ENCODE measurements at regions not wholly inside any gene's neighbourhood (a gene's known extent, or its start where the extent isn't known, plus 50 kb on each side); places are given as distances from the start of the nearest gene placed in this dataset.

DNA sequence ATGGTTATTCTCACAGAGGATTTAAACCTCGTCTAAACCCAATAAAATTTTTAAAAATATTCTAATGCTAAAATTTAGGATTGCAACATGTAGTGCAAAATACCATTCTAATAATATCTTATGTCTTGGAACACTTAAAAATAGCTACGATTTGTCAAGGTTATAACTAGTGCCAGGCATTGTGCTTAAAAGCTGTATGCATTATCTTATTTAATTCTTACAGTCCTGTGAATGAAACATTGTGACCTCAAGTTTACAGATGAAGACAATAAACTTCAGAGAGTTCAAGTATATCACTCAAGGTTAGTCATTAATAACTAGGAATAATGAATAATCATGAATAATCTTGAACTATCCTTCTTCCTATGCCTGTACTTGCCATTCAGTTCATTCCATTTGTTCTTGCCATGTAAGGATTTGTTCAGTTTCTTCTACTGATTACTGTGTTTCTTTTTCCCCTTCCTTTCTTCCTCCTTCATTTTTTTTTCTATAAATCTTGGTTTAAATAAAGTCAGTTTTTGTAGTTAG, 897.6 kb upstream of the NR2F2 start:
- H4K8ac ChIP-seq (ENCODE audit: low read depth, low read length): no peak overlapping the region
- no peaks in the 10 kb centered on the region for H3K27me3 ChIP-seq (ENCODE audit: insufficient read depth, low read length)
- no peak overlapping the region for H2BK5ac ChIP-seq (ENCODE audit: low read depth, low read length, poor library complexity)
- H2AK5ac ChIP-seq (ENCODE audit: low read length): no peak overlapping the region
- H3K79me1 ChIP-seq (ENCODE audit: low read length): peaks cover 4% of the 10 kb centered on the region
- no CpG with 5 or more reads among the region's 2 CpGs for WGBS (ENCODE audit: extremely low coverage, insufficient coverage, insufficient read length)
- no peak overlapping the region for H3K9ac ChIP-seq (ENCODE audit: low read length)
- no peaks in the 10 kb centered on the region for H3K4me1 ChIP-seq (ENCODE audit: control insufficient read depth in 1 of 2, insufficient read depth in 2 of 2, low read length in 2 of 2)
- no peak overlapping the region for H3K4me2 ChIP-seq (ENCODE audit: low read length)
- no peak overlapping the region for H3K18ac ChIP-seq (ENCODE audit: low read length)
- no peaks in the 10 kb centered on the region for H3K9me3 ChIP-seq (ENCODE audit: insufficient read depth, low read depth, low read length)
- no peak overlapping the region for H2BK12ac ChIP-seq (ENCODE audit: low read length)
- no peak overlapping the region for H3K27ac ChIP-seq (ENCODE audit: low read depth, low read length)
- no peak overlapping the region for H4K12ac ChIP-seq (ENCODE audit: low read depth, low read length)
- H3K23ac ChIP-seq (ENCODE audit: low read length): no peak overlapping the region
- H2AFZ ChIP-seq (ENCODE audit: insufficient read depth, low read length, poor library complexity): no peak overlapping the region
- no peak overlapping the region for H4K91ac ChIP-seq (ENCODE audit: low read depth, low read length)
- H3K4ac ChIP-seq (ENCODE audit: low read depth, low read length): no peak overlapping the region
- no peak for DNase-seq
- no peaks in the 10 kb centered on the region for H3K36me3 ChIP-seq (ENCODE audit: control insufficient read depth in 1 of 2, insufficient read depth in 2 of 2, low read length in 2 of 2)
- no peak overlapping the region for H2BK120ac ChIP-seq (ENCODE audit: insufficient read depth, low read length, poor library complexity)
- H3K79me2 ChIP-seq (ENCODE audit: control insufficient read depth, insufficient read depth, low read length, poor library complexity): no peaks in the 10 kb centered on the region
- H3K14ac ChIP-seq (ENCODE audit: low read length): no peak overlapping the region
- no peak overlapping the region for H3K4me3 ChIP-seq (ENCODE audit: low read depth, low read length)

DNA sequence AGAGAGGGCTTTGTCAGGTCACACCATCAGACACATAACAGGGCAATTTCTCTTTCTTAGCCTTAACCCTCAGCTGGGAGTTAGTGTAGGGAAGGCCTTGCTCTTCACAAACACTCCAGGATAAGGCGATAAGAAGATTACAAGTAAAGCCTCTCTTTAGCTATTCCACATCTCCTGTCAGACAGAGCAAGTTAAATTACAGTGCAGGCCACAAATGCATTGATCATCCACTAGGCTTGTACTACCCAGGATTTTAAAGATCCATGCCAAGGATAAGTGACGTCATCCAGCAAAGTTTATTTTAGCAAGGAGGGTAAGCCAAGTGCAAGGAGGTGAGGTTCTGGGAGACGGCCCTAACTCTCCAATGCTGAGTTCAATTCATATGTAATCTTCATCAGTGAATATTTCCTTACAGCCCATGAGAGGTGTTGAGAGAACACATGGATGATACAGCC, 890.6 kb upstream of the NR2F2 start:
- no peak overlapping the region for H2BK12ac ChIP-seq (ENCODE audit: low read length)
- no peaks in the 10 kb centered on the region for H3K4me1 ChIP-seq (ENCODE audit: control insufficient read depth in 1 of 2, insufficient read depth in 2 of 2, low read length in 2 of 2)
- no peak overlapping the region for H3K27ac ChIP-seq (ENCODE audit: low read depth, low read length)
- no peak overlapping the region for H3K23ac ChIP-seq (ENCODE audit: low read length)
- H3K18ac ChIP-seq (ENCODE audit: low read length): no peak overlapping the region
- no peaks in the 10 kb centered on the region for H3K36me3 ChIP-seq (ENCODE audit: control insufficient read depth in 1 of 2, insufficient read depth in 2 of 2, low read length in 2 of 2)
- H3K4me2 ChIP-seq (ENCODE audit: low read length): no peak overlapping the region
- no peak for DNase-seq
- no peak overlapping the region for H2BK5ac ChIP-seq (ENCODE audit: low read depth, low read length, poor library complexity)
- no peak overlapping the region for H3K4me3 ChIP-seq (ENCODE audit: low read depth, low read length)
- no peak overlapping the region for H2BK120ac ChIP-seq (ENCODE audit: insufficient read depth, low read length, poor library complexity)
- H3K27me3 ChIP-seq (ENCODE audit: insufficient read depth, low read length): no peaks in the 10 kb centered on the region
- H3K79me2 ChIP-seq (ENCODE audit: control insufficient read depth, insufficient read depth, low read length, poor library complexity): no peaks in the 10 kb centered on the region
- no peak overlapping the region for H4K8ac ChIP-seq (ENCODE audit: low read depth, low read length)
- no peak overlapping the region for H4K12ac ChIP-seq (ENCODE audit: low read depth, low read length)
- no peak overlapping the region for H2AK5ac ChIP-seq (ENCODE audit: low read length)
- WGBS (ENCODE audit: extremely low coverage, insufficient coverage, insufficient read length): no CpG with 5 or more reads among the region's 3 CpGs
- H3K9ac ChIP-seq (ENCODE audit: low read length): no peak overlapping the region
- no peak overlapping the region for H2AFZ ChIP-seq (ENCODE audit: insufficient read depth, low read length, poor library complexity)
- no peak overlapping the region for H4K91ac ChIP-seq (ENCODE audit: low read depth, low read length)
- no peak overlapping the region for H3K14ac ChIP-seq (ENCODE audit: low read length)
- H3K4ac ChIP-seq (ENCODE audit: low read depth, low read length): no peak overlapping the region
- H3K9me3 ChIP-seq (ENCODE audit: insufficient read depth, low read depth, low read length): no peaks in the 10 kb centered on the region
- H3K79me1 ChIP-seq (ENCODE audit: low read length): no peaks in the 10 kb centered on the region

- H3K36me3 ChIP-seq (ENCODE audit: control insufficient read depth in 1 of 2, insufficient read depth in 2 of 2, low read length in 2 of 2): no peaks in the 10 kb centered on the region
- H4K12ac ChIP-seq (ENCODE audit: low read depth, low read length): no peak overlapping the region
- H2BK5ac ChIP-seq (ENCODE audit: low read depth, low read length, poor library complexity): no peak overlapping the region
- no peak overlapping the region for H4K91ac ChIP-seq (ENCODE audit: low read depth, low read length)
- H3K4me2 ChIP-seq (ENCODE audit: low read length): no peak overlapping the region
- no peaks in the 10 kb centered on the region for H3K9me3 ChIP-seq (ENCODE audit: insufficient read depth, low read depth, low read length)
- H2BK12ac ChIP-seq (ENCODE audit: low read length): no peak overlapping the region
- H4K8ac ChIP-seq (ENCODE audit: low read depth, low read length): no peak overlapping the region
- no peak overlapping the region for H2AFZ ChIP-seq (ENCODE audit: insufficient read depth, low read length, poor library complexity)
- no peak overlapping the region for H3K14ac ChIP-seq (ENCODE audit: low read length)
- H3K4me1 ChIP-seq (ENCODE audit: control insufficient read depth in 1 of 2, insufficient read depth in 2 of 2, low read length in 2 of 2): no peaks in the 10 kb centered on the region
- no peak overlapping the region for H3K27ac ChIP-seq (ENCODE audit: low read depth, low read length)
- no peak overlapping the region for H3K4me3 ChIP-seq (ENCODE audit: low read depth, low read length)
- no CpG with 5 or more reads among the region's 6 CpGs for WGBS (ENCODE audit: extremely low coverage, insufficient coverage, insufficient read length)
- no peaks in the 10 kb centered on the region for H3K79me1 ChIP-seq (ENCODE audit: low read length)
- no peak overlapping the region for H2BK120ac ChIP-seq (ENCODE audit: insufficient read depth, low read length, poor library complexity)
- no peak overlapping the region for H3K18ac ChIP-seq (ENCODE audit: low read length)
- no peak for DNase-seq
- no peak overlapping the region for H3K4ac ChIP-seq (ENCODE audit: low read depth, low read length)
- H3K27me3 ChIP-seq (ENCODE audit: insufficient read depth, low read length): no peaks in the 10 kb centered on the region
- no peak overlapping the region for H3K9ac ChIP-seq (ENCODE audit: low read length)
- H3K23ac ChIP-seq (ENCODE audit: low read length): no peak overlapping the region
- no peak overlapping the region for H2AK5ac ChIP-seq (ENCODE audit: low read length)
- H3K79me2 ChIP-seq (ENCODE audit: control insufficient read depth, insufficient read depth, low read length, poor library complexity): no peaks in the 10 kb centered on the region
Measured at GRCh38 chr15:95440712-95441111, 889.8 kb upstream of the NR2F2 start.

- Histone ChIP-seq H2BK5ac (ENCODE audit: low read depth, low read length, poor library complexity) (no peak overlapping the region), H3K14ac (ENCODE audit: low read length) (no peak overlapping the region), H3K4me2 (ENCODE audit: low read length) (no peak overlapping the region), H3K27me3 (ENCODE audit: insufficient read depth, low read length) (no peaks in the 10 kb centered on the region), H3K79me1 (ENCODE audit: low read length) (no peaks in the 10 kb centered on the region), H4K8ac (ENCODE audit: low read depth, low read length) (no peak overlapping the region), H2AK5ac (ENCODE audit: low read length) (no peak overlapping the region), H3K27ac (ENCODE audit: low read depth, low read length) (no peak overlapping the region), H3K4me3 (ENCODE audit: low read depth, low read length) (no peak overlapping the region), H3K4ac (ENCODE audit: low read depth, low read length) (no peak overlapping the region), H2BK120ac (ENCODE audit: insufficient read depth, low read length, poor library complexity) (no peak overlapping the region), H3K79me2 (ENCODE audit: control insufficient read depth, insufficient read depth, low read length, poor library complexity) (no peaks in the 10 kb centered on the region), H3K36me3 (ENCODE audit: control insufficient read depth in 1 of 2, insufficient read depth in 2 of 2, low read length in 2 of 2) (no peaks in the 10 kb centered on the region), H2AFZ (ENCODE audit: insufficient read depth, low read length, poor library complexity) (no peak overlapping the region), H2BK12ac (ENCODE audit: low read length) (no peak overlapping the region), H4K91ac (ENCODE audit: low read depth, low read length) (no peak overlapping the region), H3K18ac (ENCODE audit: low read length) (no peak overlapping the region), H3K4me1 (ENCODE audit: control insufficient read depth in 1 of 2, insufficient read depth in 2 of 2, low read length in 2 of 2) (no peaks in the 10 kb centered on the region), H3K9me3 (ENCODE audit: insufficient read depth, low read depth, low read length) (no peaks in the 10 kb centered on the region), H3K9ac (ENCODE audit: low read length) (no peak overlapping the region), H4K12ac (ENCODE audit: low read depth, low read length) (no peak overlapping the region), H3K23ac (ENCODE audit: low read length) (no peak overlapping the region)
- no peak for DNase-seq
- no CpG with 5 or more reads among the region's 7 CpGs for WGBS (ENCODE audit: extremely low coverage, insufficient coverage, insufficient read length)
Measured at GRCh38 chr15:95442107-95442719, 888.3 kb upstream of the NR2F2 start.

Measured in trophoblast cell (in vitro differentiated cells and primary cell).